H7 (cell line): ENCODE measurements at regions not wholly inside any gene's neighbourhood (a gene's known extent, or its start where the extent isn't known, plus 50 kb on each side); places are given as distances from the start of the nearest gene placed in this dataset.
"Not testable (repeated sequence)": the region's sequence is repeated elsewhere in the genome, so short reads cannot be mapped to it uniquely, and the experiment has no call there.

Experiments used
- DNase-seq: peaks from one replicate; pipeline ENCODE4 v3.0.0; 2012
- H3K27me3 ChIP-seq: 2 replicates; pipeline ENCODE4 v1.6.0; 2011; ENCODE audit warnings: mild to moderate bottlenecking, low read length; ENCODE audit not compliant: control insufficient read depth, insufficient read depth
- H3K36me3 ChIP-seq: replicated peaks from 2 replicates; pipeline ENCODE4 v1.5.1; 2011; ENCODE audit warnings: low read length; ENCODE audit not compliant: control insufficient read depth, insufficient read depth
- H3K4me3 ChIP-seq: 2 replicates; pipeline ENCODE4 v1.5.1; 2011; ENCODE audit warnings: low read depth, mild to moderate bottlenecking, control low read depth, low read length, moderate library complexity; ENCODE audit not compliant: insufficient read depth

DNA sequence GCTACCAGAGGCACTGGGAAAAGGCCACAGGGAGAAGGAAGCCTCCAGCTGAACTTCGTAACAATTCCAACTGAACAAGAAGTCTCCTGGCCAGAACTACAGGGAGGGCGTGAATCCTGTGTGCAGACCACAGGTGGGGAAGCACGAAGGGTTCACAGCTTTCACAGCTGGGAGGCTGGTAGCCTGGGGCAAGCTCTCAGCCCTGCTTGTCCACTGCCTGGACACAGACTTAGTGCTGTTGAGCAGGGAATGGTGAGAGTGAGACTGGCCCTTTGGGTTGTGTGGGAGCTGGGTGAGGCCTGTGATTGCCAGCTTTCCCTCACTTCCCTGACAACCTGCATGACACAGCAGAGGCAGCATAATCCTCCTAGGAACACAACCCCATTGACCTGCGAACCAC lies 52.1 kb upstream of the TMEM45B start:
- not testable (repeated sequence) for H3K4me3 ChIP-seq, DNase-seq, H3K27me3 ChIP-seq, H3K36me3 ChIP-seq

DNA sequence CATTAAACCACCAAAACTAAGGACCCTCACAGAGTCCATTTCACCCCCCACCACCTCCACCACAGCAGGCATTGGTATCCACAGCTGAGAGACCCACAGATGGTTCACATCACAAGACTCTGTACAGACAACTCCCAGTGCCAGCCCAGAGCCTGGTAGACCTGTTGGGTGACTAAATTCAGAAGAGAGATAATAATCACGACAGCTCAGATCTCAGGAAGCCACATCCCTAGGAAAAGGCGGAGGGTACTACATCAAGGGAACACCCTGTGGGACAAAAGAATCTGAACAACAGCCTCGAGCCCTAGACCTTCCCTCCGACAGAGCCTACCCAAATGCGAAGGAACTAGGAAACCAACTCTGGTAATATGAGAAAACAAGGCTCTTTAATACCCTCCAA lies 51.4 kb upstream of the TMEM45B start:
- H3K27me3 ChIP-seq, H3K36me3 ChIP-seq, DNase-seq, H3K4me3 ChIP-seq: not testable (repeated sequence)
